CD14-positive monocyte (primary cell): ENCODE measurements at regions not wholly inside any gene's neighbourhood (a gene's known extent, or its start where the extent isn't known, plus 50 kb on each side); places are given as distances from the start of the nearest gene placed in this dataset.

ENCODE experiments used
- DNase-seq, 3 donors: peaks; one replicate each; pipeline ENCODE4 v3.0.0-alpha.2; 2011 to 2022
- H2AFZ ChIP-seq: 2 replicates; pipeline ENCODE4 v1.6.0; 2012; ENCODE audit warnings: mild to moderate bottlenecking, low read depth, low read length, inconsistent platforms; ENCODE audit not compliant: insufficient read depth, poor library complexity, severe bottlenecking
- H3K27ac ChIP-seq, 2 donors: 1 replicate in 1 of 2; 2 replicates in 1 of 2; pipeline ENCODE4 v1.5.1; 2012 to 2013; ENCODE audit warnings: low read length in 2 of 2, control low read depth in 1 of 2, inconsistent platforms in 1 of 2, low read depth in 1 of 2, mild to moderate bottlenecking in 1 of 2
- H3K27me3 ChIP-seq, 2 donors: one replicate each; pipeline versions ENCODE4 v1.6.0 to v1.6.1; 2011 to 2013; ENCODE audit warnings: low read length in 2 of 2; ENCODE audit not compliant: control insufficient read depth in 2 of 2, insufficient read depth in 2 of 2
- H3K36me3 ChIP-seq, 2 donors: replicated peaks in 1 of 2; 1 replicate in 1 of 2; 2 replicates in 1 of 2; pipeline versions ENCODE4 v1.5.1 to v1.6.1; 2012 to 2013; ENCODE audit warnings: low read length in 2 of 2, control low read depth in 1 of 2, inconsistent platforms in 1 of 2, mild to moderate bottlenecking in 1 of 2; ENCODE audit not compliant: insufficient read depth in 2 of 2, control insufficient read depth in 1 of 2
- H3K4me1 ChIP-seq, 2 donors: 1 replicate in 1 of 2; 2 replicates in 1 of 2; pipeline versions ENCODE4 v1.5.1 to v1.6.1; 2012 to 2013; ENCODE audit warnings: low read length in 2 of 2, control low read depth in 1 of 2, inconsistent platforms in 1 of 2, mild to moderate bottlenecking in 1 of 2, moderate library complexity in 1 of 2; ENCODE audit not compliant: insufficient read depth in 2 of 2, control insufficient read depth in 1 of 2
- H3K4me2 ChIP-seq: replicated peaks from 2 replicates; pipeline ENCODE3; 2012; ENCODE audit warnings: low read length, moderate library complexity, mild to moderate bottlenecking; ENCODE audit not compliant: poor library complexity, severe bottlenecking; ENCODE audit errors: extremely low read depth
- H3K4me3 ChIP-seq, 3 experiments: fragments of 200-600 bp in 1 of 3; sonication (generic) in 1 of 3; replicated peaks in 1 of 3; 1 replicate in 2 of 3; 2 replicates in 1 of 3; pipeline ENCODE4 v1.5.1; 2011 to 2013; ENCODE audit warnings: low read length in 3 of 3, mild to moderate bottlenecking in 3 of 3, control low read depth in 2 of 3, low read depth in 2 of 3, inconsistent platforms in 1 of 3, moderate library complexity in 1 of 3
- H3K79me2 ChIP-seq: 2 replicates; pipeline ENCODE4 v1.6.0; 2012; ENCODE audit warnings: mild to moderate bottlenecking, control low read depth, inconsistent platforms, low read length, moderate library complexity; ENCODE audit not compliant: insufficient read depth
- H3K9ac ChIP-seq: 2 replicates; pipeline ENCODE4 v1.6.0; 2017; ENCODE audit warnings: low read length, mild to moderate bottlenecking; ENCODE audit not compliant: insufficient read depth, poor library complexity, severe bottlenecking
- H3K9me3 ChIP-seq, 2 donors: replicated peaks in 1 of 2; 1 replicate in 1 of 2; 2 replicates in 1 of 2; pipeline versions ENCODE4 v1.5.1 to v1.6.1; 2012 to 2013; ENCODE audit warnings: low read length in 2 of 2, control low read depth in 1 of 2; ENCODE audit not compliant: control insufficient read depth in 1 of 2, insufficient read depth in 1 of 2
- H4K20me1 ChIP-seq: 2 replicates; pipeline ENCODE4 v1.6.0; 2012; ENCODE audit warnings: mild to moderate bottlenecking, low read length, control low read depth, moderate library complexity; ENCODE audit not compliant: insufficient read depth
- H3K27ac Mint-ChIP-seq, 7 donors: one replicate each; pipeline ENCODE4 v1.8.0; 2020; ENCODE audit warnings: mild to moderate bottlenecking in 7 of 7, mixed read lengths in 7 of 7, moderate library complexity in 6 of 7, inconsistent platforms in 2 of 7
- H3K27me3 Mint-ChIP-seq, 3 donors: one replicate each; pipeline ENCODE4 v1.8.0; 2021 to 2022; ENCODE audit warnings: low read depth in 3 of 3, mild to moderate bottlenecking in 3 of 3, mixed read lengths in 3 of 3, moderate library complexity in 3 of 3, inconsistent platforms in 1 of 3
- H3K36me3 Mint-ChIP-seq, 2 donors: one replicate each; pipeline ENCODE4 v1.8.0; 2020; ENCODE audit warnings: mixed read lengths in 2 of 2, inconsistent platforms in 1 of 2, mild to moderate bottlenecking in 1 of 2
- H3K4me1 Mint-ChIP-seq: one replicate; pipeline ENCODE4 v1.8.0; 2020; ENCODE audit warnings: mild to moderate bottlenecking, mixed read lengths
- H3K4me3 Mint-ChIP-seq, 2 donors: one replicate each; pipeline ENCODE4 v1.8.0; 2020; ENCODE audit warnings: mild to moderate bottlenecking in 2 of 2, mixed read lengths in 2 of 2, moderate library complexity in 1 of 2
- H3K9me3 Mint-ChIP-seq, 7 donors: one replicate each; pipeline ENCODE4 v1.8.0; 2020 to 2022; ENCODE audit warnings: mixed read lengths in 7 of 7, mild to moderate bottlenecking in 6 of 7, moderate library complexity in 6 of 7, inconsistent platforms in 2 of 7
- CTCF ChIP-seq: fragments of 200-600 bp; IDR thresholded peaks from one replicate; pipeline ENCODE4 v1.8.0; 2022; ENCODE audit warnings: antibody characterized with exemption, mild to moderate bottlenecking
- WGBS: methylation state at CpG from one replicate; pipeline ENCODE4 v1.1.5; 2013; ENCODE audit warnings: missing lambda C conversion rate; ENCODE audit not compliant: insufficient coverage; 5-methylcytosine and 5-hydroxymethylcytosine counted together
- intact Hi-C, 2 donors: fragments of 100-400 bp; cut with micrococcal nuclease; formaldehyde crosslinking; loops; one replicate each; pipeline versions ENCODE4 v1.15.0 to v1.15.1; 2023

GRCh38 chr3:168709073-168709472 is 613.3 kb upstream of the GOLIM4 start:
- intact Hi-C loops: no loop called here
- DNase-seq: no peak
- Mint-ChIP-seq H3K4me3 (no peak overlapping the region), H3K27ac (no peak overlapping the region), H3K27me3 (no peaks in the 10 kb centered on the region), H3K4me1 (no peaks in the 10 kb centered on the region), H3K9me3 (peaks cover 0 to 2% (median 0%) of the 10 kb centered on the region in 7 donors), H3K36me3 (no peaks in the 10 kb centered on the region)
- no peak for TF ChIP-seq CTCF
- Histone ChIP-seq H3K4me1 (no peaks in the 10 kb centered on the region), H3K27ac (no peak overlapping the region), H3K27me3 (no peaks in the 10 kb centered on the region), H3K79me2 (no peaks in the 10 kb centered on the region), H4K20me1 (no peaks in the 10 kb centered on the region), H3K4me2 (no peak overlapping the region), H3K9ac (no peak overlapping the region), H3K36me3 (no peaks in the 10 kb centered on the region), H2AFZ (no peak overlapping the region), H3K4me3 (no peak overlapping the region), H3K9me3 (no peaks in the 10 kb centered on the region)
- WGBS: 97% methylated on average over 8 of the region's 9 CpGs

- Histone ChIP-seq H3K4me2 (no peak overlapping the region), H3K9ac (no peak overlapping the region), H3K27ac (no peak overlapping the region), H3K4me1 (no peaks in the 10 kb centered on the region), H4K20me1 (no peaks in the 10 kb centered on the region), H3K9me3 (no peaks in the 10 kb centered on the region), H3K79me2 (no peaks in the 10 kb centered on the region), H3K36me3 (no peaks in the 10 kb centered on the region), H2AFZ (no peak overlapping the region), H3K27me3 (no peaks in the 10 kb centered on the region), H3K4me3 (no peak overlapping the region)
- Mint-ChIP-seq H3K4me3 (no peak overlapping the region), H3K27ac (no peak overlapping the region), H3K4me1 (no peaks in the 10 kb centered on the region), H3K9me3 (peaks cover 0 to 2% (median 0%) of the 10 kb centered on the region in 7 donors), H3K27me3 (no peaks in the 10 kb centered on the region), H3K36me3 (no peaks in the 10 kb centered on the region)
- WGBS: no CpG with 5 or more reads among the region's 2 CpGs
- DNase-seq: no peak
- intact Hi-C loops: no loop called here
- no peak for TF ChIP-seq CTCF
Observed at GRCh38 chr3:168707900-168708299, 612.2 kb upstream of the GOLIM4 start.
